Activated T-cell treated with anti-CD3 and anti-CD28 coated beads for 48 hours (primary cell): ENCODE measurements at regions not wholly inside any gene's neighbourhood (a gene's known extent, or its start where the extent isn't known, plus 50 kb on each side); places are given as distances from the start of the nearest gene placed in this dataset.
"Not testable (repeated sequence)": the region's sequence is repeated elsewhere in the genome, so short reads cannot be mapped to it uniquely, and the experiment has no call there.

Experiments used
- DNase-seq: peaks from one replicate; pipeline ENCODE4 v3.0.0-alpha.2; 2020; ENCODE audit warnings: low read depth

DNA sequence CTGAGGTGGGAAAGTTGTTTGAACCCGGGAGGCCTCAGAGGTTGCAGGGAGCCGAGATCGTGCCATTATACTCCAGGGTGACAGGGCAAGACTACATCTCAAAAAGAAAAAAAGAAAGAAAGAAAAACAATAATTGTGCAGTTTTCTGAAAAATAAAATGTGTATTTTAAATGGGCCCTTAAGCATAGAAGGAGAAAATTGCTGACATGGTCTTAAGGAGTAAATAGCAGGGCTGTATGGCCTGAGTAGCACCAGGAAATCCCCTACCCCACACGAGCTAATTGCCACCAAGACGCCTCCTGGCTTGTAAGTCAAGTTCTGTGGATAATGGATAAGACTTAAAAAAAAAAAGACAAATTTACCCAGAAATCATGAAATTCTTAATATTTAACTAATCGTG is 271.4 kb upstream of the NCKAP5 start:
- DNase-seq: no peak

DNA sequence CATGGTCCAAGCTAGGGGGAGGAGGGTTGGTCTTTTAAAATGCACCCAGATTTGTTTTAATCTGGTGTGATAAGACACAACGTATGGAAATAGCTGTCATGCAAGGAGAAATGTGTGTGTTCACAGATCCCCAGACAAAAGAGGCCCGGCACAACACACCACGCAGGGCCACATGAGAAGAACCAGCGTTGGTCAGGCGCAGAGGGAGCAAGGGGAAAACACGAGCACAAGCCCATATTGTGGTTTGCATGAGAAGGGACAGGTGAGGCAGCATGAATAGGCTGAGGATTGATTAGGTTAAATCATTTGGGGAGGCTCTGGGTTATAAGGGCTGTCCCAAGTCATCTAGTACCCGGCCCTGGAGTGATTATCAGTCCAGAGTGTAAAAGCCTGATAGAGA is 272.5 kb upstream of the NCKAP5 start:
- DNase-seq: no peak

DNA sequence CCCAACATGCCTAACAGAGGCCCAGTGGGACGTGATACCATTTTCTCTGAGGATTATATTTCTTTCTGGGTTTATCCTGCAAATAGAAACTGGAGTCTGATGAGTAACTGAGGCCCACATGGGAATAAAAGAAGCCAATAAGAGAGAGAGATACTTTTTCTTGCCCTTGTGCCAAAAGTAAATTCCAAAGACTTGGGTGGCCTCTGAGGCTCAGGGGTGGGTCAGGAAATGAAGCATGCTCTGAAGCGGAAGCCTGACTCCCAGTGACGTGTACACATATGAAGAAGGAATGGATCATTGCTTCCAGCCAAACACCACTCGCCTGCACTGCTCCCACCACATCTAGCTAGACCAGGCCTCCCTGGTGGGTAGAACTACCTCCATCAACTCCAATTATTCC is 273.6 kb upstream of the NCKAP5 start:
- no peak for DNase-seq

DNA sequence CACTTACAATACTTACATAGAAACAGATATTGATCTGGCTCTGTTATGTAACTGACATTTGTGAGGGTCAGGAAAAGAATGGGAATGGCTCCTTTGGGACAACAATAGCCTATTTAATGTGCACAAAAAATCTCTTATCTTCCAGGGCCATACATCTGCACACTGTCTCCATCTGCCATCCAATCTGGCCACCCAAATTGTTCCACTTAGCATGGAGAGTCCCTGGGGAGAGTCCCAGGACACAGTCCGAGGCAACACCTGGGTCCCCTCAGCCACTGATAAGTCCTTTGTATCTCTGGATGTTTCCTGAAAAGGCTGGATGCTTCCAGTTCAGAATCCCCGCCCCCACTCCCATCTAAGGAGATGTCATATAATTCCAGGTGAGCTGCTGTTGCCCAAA is 274.2 kb upstream of the NCKAP5 start:
- DNase-seq: no peak

DNA sequence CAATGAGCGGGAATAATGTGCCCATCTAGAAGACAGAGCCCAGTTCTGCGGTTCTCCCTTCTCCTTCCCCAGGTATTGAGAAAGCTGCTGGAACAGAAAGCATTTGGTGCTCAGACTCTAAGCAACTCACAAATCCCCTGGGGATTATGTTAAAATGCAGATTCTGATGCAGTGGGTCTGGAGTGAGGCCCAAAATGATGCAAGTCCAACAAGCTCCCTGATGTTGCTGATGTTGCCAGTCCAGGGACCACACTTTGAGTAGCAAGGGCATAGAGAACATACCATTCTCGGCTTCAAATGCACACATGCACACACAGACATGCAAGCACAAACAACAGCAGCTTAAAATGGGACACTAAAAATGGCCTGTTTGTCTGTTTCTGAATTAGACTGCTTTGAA is 274.8 kb upstream of the NCKAP5 start:
- no peak for DNase-seq

DNA sequence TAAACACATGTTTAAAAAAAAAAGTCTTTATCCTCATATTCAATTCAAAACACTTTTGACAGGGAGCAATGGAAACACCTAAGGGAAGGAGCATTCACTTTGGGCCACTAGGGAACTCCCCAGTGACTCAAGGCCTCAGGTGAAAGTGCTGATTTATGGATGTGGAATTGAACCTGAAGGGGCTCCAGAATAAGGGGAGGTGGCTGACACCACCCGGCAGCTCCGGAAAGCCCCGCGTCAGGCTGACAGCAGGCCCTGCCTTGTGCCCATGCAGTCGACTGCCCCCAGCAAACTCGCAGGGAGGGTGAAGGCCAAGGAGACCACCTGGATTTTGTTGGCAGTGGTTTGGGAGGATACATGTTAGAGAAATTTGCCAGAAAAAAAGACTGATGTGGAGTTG is 275.3 kb upstream of the NCKAP5 start:
- DNase-seq: no peak

DNA sequence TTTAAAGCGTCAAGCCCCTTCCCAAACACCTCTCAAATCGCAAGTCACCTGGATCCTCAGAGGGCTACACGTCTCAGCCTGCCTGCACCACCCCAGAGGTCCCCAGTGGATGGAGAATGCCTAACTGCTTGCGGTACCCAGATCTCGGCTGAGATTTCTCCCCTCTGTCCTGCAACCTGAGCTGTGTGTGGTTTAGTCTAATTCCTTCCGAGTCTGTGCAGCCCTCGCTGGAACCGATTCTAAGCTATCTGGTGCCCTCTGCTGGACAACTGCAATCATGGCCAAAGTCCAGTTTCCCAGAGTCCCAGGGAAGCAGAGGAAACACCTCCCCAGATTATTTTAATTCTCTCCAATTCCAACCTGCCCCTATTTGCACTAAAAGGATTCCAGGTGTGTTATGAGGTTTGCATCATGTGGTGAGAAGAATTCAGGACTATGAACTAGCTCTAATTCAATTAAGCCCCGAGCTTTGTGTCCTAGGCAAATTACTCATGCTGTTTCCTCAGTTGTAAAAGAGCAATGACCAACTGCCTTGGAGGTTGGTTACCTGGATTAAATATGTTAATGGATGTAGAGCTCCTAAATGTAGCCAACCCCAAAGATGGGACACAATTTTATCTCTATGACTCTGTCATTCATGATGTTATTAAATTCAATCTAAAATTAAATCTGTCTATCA is 276.1 kb upstream of the NCKAP5 start:
- peak; percentile 22 for DNase-seq

DNA sequence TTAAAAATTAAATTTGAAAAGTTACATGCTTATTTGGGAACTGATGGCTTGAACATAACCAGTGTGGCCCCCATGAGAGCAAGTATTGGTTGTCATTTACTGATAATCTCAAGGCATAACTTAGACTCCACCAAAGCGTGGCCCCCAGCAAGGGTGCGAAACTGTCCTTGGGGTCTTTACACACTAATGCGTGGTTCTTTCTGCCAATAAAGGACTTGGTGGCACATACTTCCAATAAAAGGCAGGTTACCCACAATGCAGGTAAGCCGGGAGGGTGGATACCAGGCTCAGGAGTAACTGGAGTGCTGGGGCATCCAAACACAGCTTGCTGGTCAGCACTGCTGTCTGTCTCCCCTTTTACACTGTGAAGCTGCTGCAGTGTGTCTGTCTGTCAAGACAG is 278.2 kb upstream of the NCKAP5 start:
- DNase-seq: no peak

DNA sequence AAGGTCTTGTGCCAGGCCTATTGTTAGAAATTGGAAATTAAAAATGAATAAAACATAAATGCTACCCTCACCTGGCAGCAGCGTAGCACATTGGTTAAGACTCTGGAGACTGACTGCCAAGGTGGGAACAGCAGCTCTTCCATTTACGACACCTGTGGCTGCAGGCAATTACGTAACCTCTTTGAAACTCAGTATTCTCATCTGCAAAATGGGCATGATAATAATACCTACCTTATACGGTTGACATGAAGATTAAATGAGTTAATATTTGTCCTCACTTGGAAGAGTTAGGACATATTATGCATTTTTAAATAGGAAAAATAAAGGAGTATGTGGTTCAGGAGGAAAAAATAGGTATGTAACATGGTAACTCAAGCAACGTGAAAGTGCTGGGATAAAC is 279.3 kb upstream of the NCKAP5 start:
- DNase-seq: no peak

DNA sequence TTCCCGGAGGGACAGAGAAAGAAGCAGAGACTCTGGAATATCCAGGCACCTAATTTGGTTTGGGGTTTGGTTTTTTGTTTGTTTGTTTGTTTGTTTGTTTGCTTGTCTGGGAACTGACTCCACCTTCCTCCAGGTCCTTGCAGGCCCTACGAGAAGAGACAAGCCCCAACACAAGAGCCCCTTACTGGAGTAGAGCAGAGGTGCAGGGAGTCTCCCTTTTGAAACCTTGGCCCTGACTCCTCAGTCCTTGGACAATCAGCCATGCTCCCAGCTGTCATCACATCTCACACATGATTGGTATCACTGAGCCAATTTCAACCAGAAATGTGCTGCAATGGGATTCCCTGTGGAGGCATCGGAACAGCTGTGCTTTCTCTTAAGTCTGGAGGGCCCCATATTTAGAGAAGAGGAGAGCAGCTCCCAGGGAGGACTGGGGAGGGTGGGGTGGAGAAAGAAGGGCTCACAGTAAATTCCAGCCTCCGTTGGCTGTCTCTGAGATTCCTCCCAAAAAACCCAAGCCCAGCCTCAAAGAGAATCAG is 279.9 kb upstream of the NCKAP5 start:
- DNase-seq: no peak

DNA sequence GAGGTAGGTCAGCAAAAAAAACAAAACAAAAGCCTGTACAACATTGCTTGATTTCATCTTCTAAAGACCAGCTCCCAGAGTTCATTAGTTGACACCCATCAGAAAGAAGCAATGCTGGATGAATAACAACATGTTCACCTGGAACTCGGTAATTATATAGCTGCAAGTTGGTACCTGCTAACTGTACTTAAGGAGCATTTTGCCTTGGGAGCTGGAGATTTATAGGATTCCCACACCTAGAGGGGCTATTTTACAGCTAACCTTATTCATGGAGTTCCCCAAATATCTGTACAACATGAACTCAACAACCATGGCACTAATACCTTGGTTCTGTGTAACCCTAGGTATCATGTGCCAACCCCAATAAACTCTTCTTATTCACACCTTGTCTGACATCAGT is 281.1 kb upstream of the NCKAP5 start:
- no peak for DNase-seq

DNA sequence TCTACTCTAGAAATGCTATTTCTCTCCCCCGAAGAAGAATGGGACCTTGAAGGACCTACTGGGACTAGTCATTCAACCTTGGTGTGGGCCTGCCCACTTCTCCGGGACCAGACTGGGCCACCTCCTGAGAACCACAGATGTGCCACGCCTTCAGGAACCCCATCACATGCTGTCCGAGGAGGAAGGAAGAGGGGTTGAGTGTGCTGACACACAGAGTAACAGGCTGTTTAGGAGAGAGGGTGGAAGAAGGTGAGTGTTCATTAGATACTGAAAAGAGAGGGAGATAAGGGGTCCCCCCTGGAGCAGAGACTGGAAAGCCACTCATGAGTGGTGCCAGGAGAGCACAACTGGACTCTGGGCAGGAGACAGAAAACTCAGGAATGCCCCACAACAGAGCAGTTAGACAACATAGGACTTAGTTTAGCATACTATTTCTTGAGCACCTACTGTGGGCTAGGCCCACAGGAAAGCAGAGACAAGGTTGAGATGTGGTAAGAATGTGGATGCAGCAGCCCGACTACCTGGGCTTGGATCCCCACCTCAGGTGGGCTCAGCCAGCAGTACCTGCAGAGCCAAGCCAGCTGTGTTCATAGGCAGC is 286.4 kb upstream of the NCKAP5 start:
- no peak for DNase-seq

DNA sequence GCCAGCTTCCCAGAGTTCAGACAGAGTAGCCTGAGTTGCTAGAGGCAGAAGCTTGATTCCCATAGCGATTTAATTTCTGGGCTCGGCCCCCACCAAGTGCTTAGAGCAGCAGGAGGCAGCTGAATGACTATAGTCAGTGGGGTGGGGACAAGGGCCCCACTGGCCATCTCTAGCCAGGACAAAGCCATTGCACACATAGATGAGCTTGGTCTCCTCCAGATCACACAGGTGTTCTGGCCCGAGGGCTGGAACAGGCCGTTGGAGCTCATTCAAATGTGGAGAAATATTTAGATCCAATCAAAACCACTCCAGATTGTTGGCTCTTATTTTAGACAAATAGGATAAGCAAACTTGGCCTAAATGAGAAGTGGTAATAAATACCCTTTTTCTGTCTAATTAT is 287.3 kb upstream of the NCKAP5 start:
- DNase-seq: no peak

DNA sequence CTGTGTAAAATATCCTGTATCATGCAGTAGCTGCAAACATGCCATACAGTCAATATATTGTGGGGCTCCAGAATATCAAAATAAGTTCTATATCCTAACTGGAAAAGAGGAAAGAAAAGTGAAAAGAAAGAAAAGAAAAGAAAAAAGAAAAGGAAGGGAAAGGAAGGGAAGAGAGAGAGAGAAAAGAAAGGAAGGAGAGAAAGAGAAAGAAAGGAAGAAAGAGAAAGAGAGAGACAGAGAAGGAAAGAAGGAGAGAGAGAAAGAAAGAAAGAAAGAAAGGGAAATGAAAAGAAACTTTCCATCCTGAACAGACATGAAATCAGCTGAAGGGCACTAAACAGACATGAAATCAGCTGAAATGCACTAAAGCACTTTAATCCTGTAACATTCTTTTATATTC is 288.4 kb upstream of the NCKAP5 start:
- DNase-seq: no peak

DNA sequence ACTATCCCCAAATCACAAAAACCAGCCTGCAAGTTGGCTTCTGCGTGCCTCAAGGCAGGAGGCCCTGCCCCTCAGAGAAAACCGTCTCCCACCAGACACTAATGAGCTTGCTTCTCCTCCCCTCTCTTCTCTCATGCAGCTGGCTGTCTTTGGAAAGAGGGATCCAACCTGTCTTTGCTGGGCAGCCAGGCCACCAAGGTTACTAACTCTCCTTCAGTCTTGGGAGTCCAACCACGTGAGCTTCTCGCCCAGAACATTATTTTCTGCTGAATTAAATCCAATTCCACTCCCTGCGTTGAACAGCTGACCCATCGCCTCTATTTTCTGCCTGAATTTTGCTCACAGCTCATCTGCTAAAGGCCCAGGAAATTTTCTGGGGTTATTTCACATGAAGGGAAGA is 291.3 kb upstream of the NCKAP5 start:
- no peak for DNase-seq

DNA sequence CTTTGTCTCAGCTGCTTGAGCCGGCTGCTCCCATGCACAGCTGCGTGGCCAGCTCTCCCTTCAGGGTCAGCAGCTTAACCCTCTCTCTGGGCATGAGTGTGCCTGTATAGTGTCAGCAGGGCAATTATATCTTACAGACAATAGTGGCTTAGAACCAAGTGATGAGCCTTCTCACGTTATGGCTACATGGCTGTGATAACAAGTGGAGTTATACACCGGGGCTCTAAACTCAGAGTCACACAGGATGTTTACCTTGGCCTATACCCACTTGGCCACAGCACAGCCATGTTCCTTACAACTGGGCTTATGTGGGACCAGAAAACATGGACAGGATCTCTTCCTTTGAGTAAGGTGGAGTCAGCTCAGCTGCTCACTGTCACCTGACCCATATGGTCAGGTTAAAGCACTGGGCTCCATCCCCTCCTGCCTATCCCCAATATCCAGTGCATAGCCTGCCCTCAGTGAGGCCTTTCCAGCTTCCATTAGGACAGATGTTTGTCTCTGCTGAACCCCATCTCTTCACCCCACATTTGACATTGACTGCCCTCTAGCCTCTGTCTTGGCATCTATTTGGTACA is 294.2 kb upstream of the NCKAP5 start:
- DNase-seq: no peak

DNA sequence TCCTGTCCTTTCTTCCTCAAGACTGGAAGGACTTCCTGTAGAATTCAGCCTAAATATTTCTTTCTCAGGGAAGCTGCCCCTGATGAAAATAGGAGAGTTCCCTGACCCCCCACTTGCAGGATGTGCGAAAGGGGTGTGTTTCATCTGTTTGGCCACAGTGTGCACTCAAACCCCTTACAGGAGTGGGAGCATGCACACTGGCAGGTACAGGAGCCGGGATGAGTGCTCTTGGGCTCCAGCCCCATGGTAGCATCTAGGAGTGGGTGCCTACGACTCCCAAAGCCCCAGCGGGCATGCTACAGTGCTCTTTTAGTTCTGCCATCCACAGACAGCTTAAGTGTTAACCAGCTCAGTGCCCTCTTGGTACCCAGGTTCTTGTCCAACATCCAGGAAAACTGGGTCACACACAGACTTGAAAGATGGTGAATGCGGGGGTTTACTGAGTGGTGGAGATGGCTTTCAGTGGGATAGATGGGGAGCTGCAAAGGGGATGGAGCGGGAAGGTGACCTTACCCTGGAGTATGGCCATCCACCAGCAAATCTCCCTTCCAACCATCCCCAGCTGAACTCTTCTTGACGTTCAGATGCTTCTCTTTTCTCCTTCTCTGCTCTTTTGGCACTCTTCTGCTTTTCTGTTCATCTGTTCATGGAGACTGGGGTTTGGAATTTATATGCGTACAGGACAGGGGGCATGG is 295.0 kb upstream of the NCKAP5 start:
- no peak for DNase-seq

DNA sequence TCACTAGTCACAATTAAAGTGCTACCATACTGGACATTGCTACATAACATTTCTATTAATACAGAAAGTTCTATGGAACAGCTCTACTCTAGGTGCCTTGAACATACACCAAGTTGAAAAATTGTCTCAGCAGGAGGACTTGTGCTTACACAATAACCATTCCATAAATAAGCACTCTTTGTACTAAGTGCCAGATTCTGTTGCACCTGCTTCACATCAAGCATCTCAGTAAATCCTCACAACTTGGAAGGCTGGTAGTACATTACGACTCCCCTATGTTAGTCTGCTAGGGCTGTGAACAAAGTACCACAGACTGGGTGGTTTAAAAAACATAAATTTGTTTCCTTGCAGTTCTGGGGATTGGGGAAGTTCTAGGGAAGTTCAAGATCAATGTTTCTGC is 296.9 kb upstream of the NCKAP5 start:
- no peak for DNase-seq

DNA sequence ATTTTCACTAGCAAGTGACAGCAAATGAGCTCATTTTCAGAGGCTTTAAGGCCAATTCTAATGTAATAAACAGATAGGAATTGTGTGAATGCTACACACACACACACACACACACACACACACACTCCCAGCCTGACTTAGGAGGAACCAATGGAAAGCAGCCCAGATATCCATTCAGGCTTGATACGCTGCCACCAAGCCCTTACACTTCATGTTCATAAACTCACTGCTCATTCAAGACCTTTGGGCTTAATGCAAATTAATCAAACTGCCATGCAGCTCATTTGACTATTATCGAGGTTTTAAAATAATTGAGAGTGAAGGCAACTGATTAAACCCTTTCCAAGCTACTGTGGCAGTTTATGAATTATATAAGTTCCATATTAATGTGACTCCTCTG is 298.9 kb upstream of the NCKAP5 start:
- DNase-seq: no peak

DNA sequence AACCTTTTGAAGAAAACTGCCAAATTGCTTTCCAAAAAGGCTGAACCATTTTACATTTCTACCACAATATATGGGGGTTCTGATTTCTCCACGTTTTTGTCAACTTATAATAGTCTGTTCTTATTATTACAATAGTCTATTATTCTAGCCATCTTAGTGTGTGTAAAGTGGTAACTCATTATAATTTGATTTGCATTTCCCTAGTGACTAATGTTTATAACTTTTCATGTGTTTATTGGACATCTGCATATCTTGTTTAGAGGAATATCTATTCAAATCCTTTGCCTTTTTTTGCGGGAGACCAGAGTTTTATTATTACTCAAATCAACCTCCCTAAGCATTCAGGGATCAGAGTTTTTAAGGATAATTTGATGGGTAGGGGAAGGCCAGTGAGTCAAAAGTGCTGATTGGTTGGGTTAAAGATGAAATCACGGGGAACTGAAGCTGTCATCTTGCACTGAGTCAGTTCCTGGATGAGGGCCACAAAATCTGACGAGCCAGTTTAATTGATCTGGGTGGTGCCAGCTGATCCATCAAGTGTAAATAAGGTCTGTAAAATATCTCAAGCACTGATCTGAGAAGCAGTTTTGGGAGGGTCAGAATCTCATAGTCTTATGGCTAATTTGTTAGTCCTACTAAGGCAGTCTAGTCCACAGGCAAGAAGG is 303.4 kb upstream of the NCKAP5 start:
- no peak for DNase-seq

DNA sequence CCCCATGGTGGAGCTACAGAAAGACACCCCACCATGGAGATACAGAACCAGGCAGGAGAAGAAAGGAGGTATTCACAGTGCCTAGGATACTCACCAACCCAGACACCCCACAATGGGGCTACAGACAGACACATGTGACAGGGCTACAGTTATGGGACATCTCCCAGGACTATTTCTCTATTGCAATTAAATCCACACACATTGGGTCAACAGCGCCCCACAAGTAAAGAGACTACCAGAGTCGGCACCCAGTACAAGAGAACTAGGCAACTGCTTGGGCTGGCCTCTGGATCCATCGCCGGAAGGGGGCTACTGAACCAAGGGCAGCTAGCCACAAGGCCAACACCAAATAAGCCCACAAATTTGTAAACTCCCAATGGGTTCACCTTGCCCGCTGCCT is 310.1 kb upstream of the NCKAP5 start:
- DNase-seq: no peak

DNA sequence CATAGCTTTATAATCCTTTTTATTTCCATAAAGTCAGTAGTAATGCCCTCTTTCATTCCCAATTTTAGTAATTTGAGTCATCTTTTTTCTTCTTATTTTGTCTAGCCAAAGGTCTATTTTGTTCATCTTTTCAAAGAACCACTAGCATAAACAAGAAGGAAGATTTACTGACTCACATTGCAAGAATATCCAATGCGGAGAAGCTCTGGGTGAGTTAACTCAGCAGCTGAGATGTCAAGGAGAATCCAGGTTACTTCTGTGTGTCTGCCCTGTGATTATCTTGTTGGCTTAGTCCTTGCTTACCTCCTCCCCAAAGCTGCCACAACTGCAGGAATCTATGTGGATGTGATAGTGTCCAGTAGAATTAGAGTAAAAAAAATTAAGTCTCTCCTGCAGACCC is 311.4 kb upstream of the NCKAP5 start:
- no peak for DNase-seq

DNA sequence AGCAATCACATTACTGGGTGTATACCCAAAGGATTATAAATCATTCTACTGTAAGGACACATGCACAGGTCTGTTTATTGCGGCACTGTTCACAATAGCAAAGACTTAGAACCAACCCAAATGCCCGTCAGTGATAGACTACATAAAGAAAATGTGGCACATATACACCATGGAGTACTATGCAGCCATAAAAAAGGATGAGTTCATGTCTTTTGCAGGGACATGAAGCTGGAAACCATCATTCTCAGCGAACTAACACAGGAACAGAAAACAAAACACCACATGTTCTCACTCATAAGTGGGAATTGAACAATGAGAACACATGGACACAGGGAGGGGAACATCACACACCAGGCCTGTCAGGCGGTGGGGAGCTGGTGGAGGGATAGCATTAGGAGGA is 313.9 kb upstream of the NCKAP5 start:
- not testable (repeated sequence) for DNase-seq
